Stimulated activated CD4-positive, alpha-beta T cell treated with anti-CD3 and anti-CD28 coated beads, Interleukin-15, amount 100 ng/mL, for 1 hour (primary cell): ENCODE measurements at regions not wholly inside any gene's neighbourhood (a gene's known extent, or its start where the extent isn't known, plus 50 kb on each side); places are given as distances from the start of the nearest gene placed in this dataset.

Experiments
- DNase-seq, 2 donors: peaks; one replicate each; pipeline ENCODE4 v3.0.0-alpha.2; 2020; ENCODE audit warnings: low read depth in 1 of 2, low spot score in 1 of 2

- DNase-seq: no peak
These were observed 1630.1 kb downstream of the MAT2B start for GRCh38 chr5:165135565-165135964.

- no peak for DNase-seq
These were observed 1632.3 kb downstream of the MAT2B start for GRCh38 chr5:165137701-165138100.

- no peak for DNase-seq
These were observed 1632.8 kb downstream of the MAT2B start for GRCh38 chr5:165138236-165138635.

- DNase-seq: no peak
These were observed 1633.8 kb downstream of the MAT2B start for GRCh38 chr5:165139262-165139661.

- DNase-seq: no peak
These were observed 1634.3 kb downstream of the MAT2B start for GRCh38 chr5:165139721-165140120.

- no peak for DNase-seq
These were observed 1638.3 kb downstream of the MAT2B start for GRCh38 chr5:165143741-165144140.

- DNase-seq: no peak
These were observed 1644.0 kb downstream of the MAT2B start for GRCh38 chr5:165149431-165149830.

- DNase-seq: no peak
These were observed 1646.6 kb downstream of the MAT2B start for GRCh38 chr5:165152058-165152457.

- DNase-seq: no peak
These were observed 1651.8 kb downstream of the MAT2B start for GRCh38 chr5:165157219-165157618.

GRCh38 chr5:165161204-165161603 lies 1655.8 kb downstream of the MAT2B start:
- no peak for DNase-seq

GRCh38 chr5:165163861-165164260 lies 1658.4 kb downstream of the MAT2B start:
- DNase-seq: no peak

- no peak for DNase-seq
These were observed 1668.2 kb downstream of the MAT2B start for GRCh38 chr5:165173651-165174050.

GRCh38 chr5:165175041-165175440 lies 1669.6 kb downstream of the MAT2B start:
- no peak for DNase-seq

GRCh38 chr5:165184183-165184582 lies 1678.8 kb downstream of the MAT2B start:
- no peak for DNase-seq

- no peak for DNase-seq
These were observed 1680.3 kb downstream of the MAT2B start for GRCh38 chr5:165185716-165186115.

GRCh38 chr5:165187815-165188214 lies 1682.4 kb downstream of the MAT2B start:
- DNase-seq: no peak

- DNase-seq: no peak
These were observed 1683.2 kb downstream of the MAT2B start for GRCh38 chr5:165188556-165189175.

GRCh38 chr5:165196961-165197360 lies 1691.5 kb downstream of the MAT2B start:
- DNase-seq: no peak

- no peak for DNase-seq
These were observed 1696.0 kb downstream of the MAT2B start for GRCh38 chr5:165201369-165201768.

GRCh38 chr5:165201771-165202518 lies 1696.5 kb downstream of the MAT2B start:
- no peak for DNase-seq

GRCh38 chr5:165202519-165202910 lies 1697.1 kb downstream of the MAT2B start:
- no peak for DNase-seq

- DNase-seq: no peak
These were observed 1703.8 kb downstream of the MAT2B start for GRCh38 chr5:165209101-165209727.
